Lower leg skin (tissue), 4 donors: ENCODE measurements at regions not wholly inside any gene's neighbourhood (a gene's known extent, or its start where the extent isn't known, plus 50 kb on each side); places are given as distances from the start of the nearest gene placed in this dataset.
"Not testable (repeated sequence)": the region's sequence is repeated elsewhere in the genome, so short reads cannot be mapped to it uniquely, and the experiment has no call there.

Experiments used
- DNase-seq, 2 donors: peaks; one replicate each; pipeline ENCODE4 v3.0.0-alpha.2; 2019; ENCODE audit warnings: low spot score in 2 of 2
- H3K4me3 ChIP-seq: fragments of 200-600 bp; sonication (generic); 2 replicates; pipeline ENCODE4 v1.5.1; 2017; ENCODE audit warnings: mild to moderate bottlenecking, low read depth; ENCODE audit not compliant: poor library complexity, severe bottlenecking
- POLR2A ChIP-seq, 2 donors: fragments of 450-650 bp; IDR thresholded peaks; one replicate each; pipeline ENCODE4 v1.6.1; 2016 to 2017; ENCODE audit warnings: antibody characterized with exemption in 2 of 2, mild to moderate bottlenecking in 1 of 2, moderate library complexity in 1 of 2
- WGBS, 2 donors: methylation state at CpG; one replicate each; pipeline ENCODE4 v1.1.5; 2018; 5-methylcytosine and 5-hydroxymethylcytosine counted together
- intact Hi-C: fragments of 100-400 bp; cut with DNase I; formaldehyde crosslinking; loops from one replicate; pipeline ENCODE4 v1.15.0; 2023; ENCODE audit warnings: low total_unique reads
- TF ChIP-seq, protein P1 (sequence below), 3 donors: fragments of 450-650 bp; IDR thresholded peaks; one replicate each; pipeline ENCODE4 v1.5.1; 2016; ENCODE audit warnings: antibody characterized with exemption in 3 of 3, mild to moderate bottlenecking in 3 of 3, moderate library complexity in 2 of 3

DNA sequence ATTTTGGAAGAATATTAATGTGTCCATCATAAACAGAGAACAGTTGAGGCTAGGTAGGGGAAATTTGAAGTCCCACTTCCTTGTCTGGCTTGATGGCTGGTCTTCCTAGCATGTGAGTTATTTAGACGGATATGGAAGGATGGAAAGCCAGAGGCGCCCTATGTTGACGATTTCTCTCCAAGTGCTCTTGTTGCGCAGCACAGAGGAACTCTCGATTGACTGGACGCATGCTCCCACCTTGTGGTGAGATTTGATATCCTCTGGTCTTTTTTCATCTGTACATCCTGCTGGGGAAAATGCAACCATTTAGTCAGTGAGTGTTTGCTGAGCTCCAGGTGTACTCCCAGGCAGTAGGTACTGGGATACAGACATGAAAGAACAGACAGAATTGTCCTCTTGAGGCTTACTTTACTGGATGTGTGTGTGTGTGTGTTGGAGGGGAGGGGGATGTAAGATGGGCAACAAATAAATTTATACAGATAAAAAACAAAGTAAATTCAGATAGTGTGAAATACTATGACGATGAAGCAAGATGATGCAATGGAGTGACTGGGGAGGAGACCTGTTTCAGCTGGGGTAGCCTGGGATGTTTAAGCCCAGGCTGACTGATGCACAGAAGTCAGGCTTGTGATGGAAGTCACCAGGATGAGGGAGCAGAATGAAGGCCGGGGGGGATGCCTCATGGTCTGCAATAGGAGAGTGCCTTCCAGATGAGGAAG is 137.2 kb downstream of the TRIM43 start:
- 23 to 25% methylated on average over 8 of the region's 8 CpGs for WGBS, 2 donors
- TF ChIP-seq, protein P1, sequence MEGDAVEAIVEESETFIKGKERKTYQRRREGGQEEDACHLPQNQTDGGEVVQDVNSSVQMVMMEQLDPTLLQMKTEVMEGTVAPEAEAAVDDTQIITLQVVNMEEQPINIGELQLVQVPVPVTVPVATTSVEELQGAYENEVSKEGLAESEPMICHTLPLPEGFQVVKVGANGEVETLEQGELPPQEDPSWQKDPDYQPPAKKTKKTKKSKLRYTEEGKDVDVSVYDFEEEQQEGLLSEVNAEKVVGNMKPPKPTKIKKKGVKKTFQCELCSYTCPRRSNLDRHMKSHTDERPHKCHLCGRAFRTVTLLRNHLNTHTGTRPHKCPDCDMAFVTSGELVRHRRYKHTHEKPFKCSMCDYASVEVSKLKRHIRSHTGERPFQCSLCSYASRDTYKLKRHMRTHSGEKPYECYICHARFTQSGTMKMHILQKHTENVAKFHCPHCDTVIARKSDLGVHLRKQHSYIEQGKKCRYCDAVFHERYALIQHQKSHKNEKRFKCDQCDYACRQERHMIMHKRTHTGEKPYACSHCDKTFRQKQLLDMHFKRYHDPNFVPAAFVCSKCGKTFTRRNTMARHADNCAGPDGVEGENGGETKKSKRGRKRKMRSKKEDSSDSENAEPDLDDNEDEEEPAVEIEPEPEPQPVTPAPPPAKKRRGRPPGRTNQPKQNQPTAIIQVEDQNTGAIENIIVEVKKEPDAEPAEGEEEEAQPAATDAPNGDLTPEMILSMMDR (IDR thresholded peaks at IDR 0.05) = no peak
- TF ChIP-seq POLR2A (IDR thresholded peaks at IDR 0.05) = no peak
- no peak overlapping the region for H3K4me3 ChIP-seq
- intact Hi-C loops = no loop called here
- DNase-seq = peak in 1 of 2 donors; percentile 77

DNA sequence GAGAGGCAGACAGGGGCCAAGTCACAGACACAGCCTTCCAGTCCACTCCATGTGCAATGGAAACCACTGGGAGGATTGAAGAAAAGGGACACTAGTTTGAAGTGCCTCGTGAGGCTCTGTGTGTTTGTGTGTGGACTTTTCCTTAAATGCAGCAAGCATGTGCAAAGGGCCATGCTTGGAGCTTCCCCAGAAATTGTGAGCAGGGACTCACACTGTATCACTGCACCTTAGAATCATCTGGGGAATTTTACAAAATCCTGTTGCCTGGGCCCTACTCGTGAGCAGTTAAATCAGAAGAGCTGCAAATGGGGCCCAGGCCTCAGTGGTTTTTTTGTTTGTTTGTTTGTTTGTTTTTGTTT is 137.8 kb downstream of the TRIM43 start:
- TF ChIP-seq, protein P1 (IDR thresholded peaks at IDR 0.05) = no peak
- TF ChIP-seq POLR2A (IDR thresholded peaks at IDR 0.05) = no peak
- 80 to 94% methylated on average over 2 of the region's 2 CpGs for WGBS, 2 donors
- no peak overlapping the region for H3K4me3 ChIP-seq
- intact Hi-C loops = no loop called here
- DNase-seq = no peak

DNA sequence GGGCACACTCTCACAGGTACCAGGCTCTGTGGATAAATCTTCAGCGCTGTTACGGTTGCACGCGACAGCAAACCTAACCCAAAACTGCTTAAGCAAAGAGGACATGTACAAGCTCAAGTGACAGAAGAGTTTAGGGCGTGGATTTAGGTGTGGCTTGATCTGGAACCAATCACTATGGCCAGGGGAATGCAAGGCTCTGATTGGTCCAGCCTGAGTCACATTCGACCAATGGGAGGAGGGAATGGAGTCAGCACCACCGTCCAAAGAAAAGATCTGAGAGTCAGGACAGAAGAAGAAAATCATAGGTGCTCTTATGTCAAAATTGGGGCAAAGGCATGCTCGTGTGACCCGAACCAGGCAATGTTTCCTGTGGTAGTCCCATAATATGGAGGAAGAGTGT is 139.0 kb downstream of the TRIM43 start:
- no peak for DNase-seq
- 79 to 82% methylated on average over 9 of the region's 9 CpGs for WGBS, 2 donors
- TF ChIP-seq, protein P1 (IDR thresholded peaks at IDR 0.05) = no peak
- no peak for TF ChIP-seq POLR2A (IDR thresholded peaks at IDR 0.05)
- intact Hi-C loops = no loop called here
- H3K4me3 ChIP-seq = no peak overlapping the region

DNA sequence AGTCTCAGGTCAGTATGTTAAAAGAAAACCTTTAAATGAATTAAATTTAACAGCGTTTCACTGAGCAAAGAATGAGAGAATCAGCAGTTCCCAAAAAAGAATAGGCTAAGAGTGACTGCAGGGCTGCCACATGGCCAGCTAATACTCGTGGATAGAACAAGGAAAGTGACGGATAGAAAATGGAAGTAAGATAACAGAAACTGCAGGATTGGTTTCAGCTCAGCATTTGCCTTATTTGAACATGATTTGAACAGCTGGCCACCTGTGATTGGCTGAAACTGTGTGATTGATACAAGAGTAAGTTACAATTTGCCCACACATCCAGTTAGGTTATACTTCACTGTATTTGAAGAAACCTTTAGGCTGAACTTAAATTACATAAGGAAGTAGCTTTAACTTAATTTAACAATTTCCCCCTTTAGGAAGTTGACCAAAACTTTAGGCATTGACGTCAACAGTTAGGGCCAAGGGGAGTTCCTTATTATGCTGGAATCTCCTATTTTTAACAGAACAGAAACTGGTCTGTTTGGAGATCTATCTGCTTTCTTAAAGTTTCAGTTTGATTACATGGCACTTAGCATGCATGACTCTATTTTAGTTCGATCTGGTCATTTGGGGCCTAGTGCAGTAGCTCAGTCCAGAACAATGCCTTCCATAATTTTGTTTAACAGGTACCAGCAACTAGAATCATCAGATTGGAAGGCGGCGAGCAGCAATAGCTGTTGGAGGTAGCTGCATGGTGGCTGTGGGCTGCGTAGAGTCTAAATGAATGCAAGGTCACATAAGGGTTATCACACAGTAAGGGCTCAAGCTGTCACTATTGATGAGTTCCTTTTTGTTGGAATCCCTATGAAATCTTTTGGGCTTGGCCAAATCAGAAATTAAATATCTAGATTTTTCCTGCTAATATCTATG is 143.4 kb downstream of the TRIM43 start:
- TF ChIP-seq, protein P1 (IDR thresholded peaks at IDR 0.05) = no peak
- no peak for TF ChIP-seq POLR2A (IDR thresholded peaks at IDR 0.05)
- no peak overlapping the region for H3K4me3 ChIP-seq
- 83 to 85% methylated on average over 8 of the region's 8 CpGs for WGBS, 2 donors
- no peak for DNase-seq
- intact Hi-C loops = no loop called here

DNA sequence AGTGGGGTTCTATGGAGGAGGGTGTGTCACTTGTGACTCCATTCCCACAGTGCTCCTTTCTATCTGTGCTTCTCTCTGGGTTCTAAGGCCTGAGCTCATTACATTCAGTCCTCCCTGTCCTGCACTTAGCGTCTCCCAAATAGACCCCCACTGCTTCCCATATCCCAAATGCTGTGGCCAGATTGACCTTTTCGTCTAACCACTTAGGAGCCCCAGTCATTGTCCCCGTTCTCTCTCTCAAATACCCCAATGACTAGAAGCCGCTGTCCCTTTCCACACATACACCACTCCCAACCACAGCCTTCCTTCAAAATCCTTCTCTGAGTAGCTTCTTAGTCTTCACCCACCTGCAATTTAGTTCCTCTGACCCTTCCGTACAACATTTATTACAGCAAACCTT is 146.5 kb downstream of the TRIM43 start:
- intact Hi-C loops = no loop called here
- no peak overlapping the region for H3K4me3 ChIP-seq
- DNase-seq = no peak
- no peak for TF ChIP-seq POLR2A (IDR thresholded peaks at IDR 0.05)
- TF ChIP-seq, protein P1 (IDR thresholded peaks at IDR 0.05) = no peak
- 92% methylated on average over 5 of the region's 5 CpGs for WGBS, 2 donors

DNA sequence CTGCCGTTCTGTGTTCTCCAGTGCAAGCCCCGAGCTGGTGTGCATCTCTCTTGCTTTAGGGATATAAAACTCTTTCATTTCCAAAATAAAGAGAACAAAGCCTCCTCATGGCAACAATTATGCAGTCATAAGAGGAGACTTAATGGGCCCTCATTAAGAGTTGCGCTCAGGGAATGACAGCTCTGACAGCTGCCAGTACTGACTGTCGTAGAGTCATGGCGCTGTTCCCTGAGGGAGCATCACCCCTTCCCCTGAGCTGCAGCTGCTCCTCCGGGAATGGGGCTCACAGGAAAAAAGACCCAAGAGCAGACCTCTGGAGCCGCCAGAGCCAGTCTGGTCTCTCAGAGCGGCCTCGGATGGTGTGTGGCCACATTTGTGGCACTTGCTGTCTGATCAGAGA is 160.3 kb downstream of the TRIM43 start:
- DNase-seq, H3K4me3 ChIP-seq, intact Hi-C loops: not testable (repeated sequence)
- WGBS, 2 donors = 72 to 77% methylated on average over 8 to 9 of the region's 9 CpGs

DNA sequence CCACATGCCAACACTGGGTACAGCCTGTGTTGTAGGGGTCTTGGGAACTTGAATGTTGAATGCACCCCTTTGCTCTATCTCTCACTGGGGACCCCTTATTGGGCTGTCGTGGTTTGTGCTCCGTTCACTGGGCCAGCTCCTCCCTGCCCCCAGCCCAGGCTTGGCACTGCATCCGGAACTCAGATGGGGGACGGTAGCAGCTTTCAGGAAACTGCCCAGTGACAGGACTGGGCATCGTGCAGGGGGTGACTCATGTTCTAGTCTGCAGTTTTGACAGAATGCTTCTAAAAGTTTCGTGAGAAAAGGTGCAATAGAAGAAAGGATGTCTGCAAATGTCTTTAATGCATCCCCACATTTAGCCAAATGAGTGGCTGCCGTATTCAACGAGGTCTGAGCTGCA is 162.0 kb downstream of the TRIM43 start:
- intact Hi-C loops = not testable (repeated sequence)

DNA sequence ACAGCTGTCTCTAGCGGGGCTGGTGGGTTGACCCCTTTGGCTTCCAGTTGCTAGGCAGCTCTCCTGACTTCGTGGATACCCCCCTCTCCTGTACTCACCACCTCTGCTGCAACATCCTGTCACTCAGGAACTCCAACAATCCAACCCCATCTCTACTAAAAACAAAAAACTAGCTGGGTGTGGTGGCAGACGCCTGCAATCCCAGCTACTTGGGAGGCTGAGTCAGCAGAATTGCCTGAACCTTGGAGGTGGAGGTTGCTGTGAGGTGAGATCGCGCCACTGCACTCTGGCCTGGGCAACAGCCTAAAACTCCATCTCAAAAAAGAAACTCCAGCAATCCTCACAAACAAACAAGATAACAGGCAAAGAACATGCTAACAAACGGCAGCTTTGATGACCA is 162.4 kb downstream of the TRIM43 start:
- 54 to 62% methylated on average over 6 of the region's 6 CpGs for WGBS, 2 donors
- not testable (repeated sequence) for DNase-seq

More for the DNA sequence above, 162.0 kb downstream of the TRIM43 start:
- not testable (repeated sequence) for DNase-seq, H3K4me3 ChIP-seq
- 63 to 81% methylated on average over 7 to 8 of the region's 8 CpGs for WGBS, 2 donors

More for the DNA sequence above, 162.4 kb downstream of the TRIM43 start:
- intact Hi-C loops, H3K4me3 ChIP-seq: not testable (repeated sequence)
